Body of pancreas (tissue), 4 donors: ENCODE measurements at regions not wholly inside any gene's neighbourhood (a gene's known extent, or its start where the extent isn't known, plus 50 kb on each side); places are given as distances from the start of the nearest gene placed in this dataset.

Experiments used
- ATAC-seq: fragments of 150-250 bp; one replicate; pipeline ENCODE4 v1.9.1; 2016
- DNase-seq, 4 donors: peaks; one replicate each; pipeline ENCODE4 v3.0.0-alpha.2; 2019
- H3K27ac ChIP-seq, 4 donors: fragments of 200-600 bp; sonication (generic); 1 replicate in 3 of 4; 2 replicates in 1 of 4; pipeline versions ENCODE4 v1.5.1 to v1.6.1; 2016 to 2019; ENCODE audit warnings: mild to moderate bottlenecking in 1 of 4, mixed read lengths in 1 of 4, moderate library complexity in 1 of 4
- H3K27me3 ChIP-seq, 2 donors: fragments of 200-600 bp; sonication (generic); one replicate each; pipeline ENCODE4 v1.6.0; 2016; ENCODE audit warnings: mild to moderate bottlenecking in 1 of 2
- H3K36me3 ChIP-seq, 2 donors: fragments of 200-600 bp; sonication (generic); replicated peaks in 1 of 2; 2 replicates each; pipeline ENCODE4 v1.5.1; 2016; ENCODE audit warnings: low read depth in 2 of 2; ENCODE audit not compliant: insufficient read depth in 1 of 2
- H3K4me1 ChIP-seq: fragments of 200-600 bp; sonication (generic); one replicate; pipeline ENCODE4 v1.6.0; 2016
- H3K4me3 ChIP-seq, 2 donors: fragments of 200-600 bp; sonication (generic); 1 replicate in 1 of 2; 2 replicates in 1 of 2; pipeline ENCODE4 v1.5.1; 2016 to 2019
- H3K9me3 ChIP-seq, 3 donors: fragments of 200-600 bp; sonication (generic); 1 replicate in 2 of 3; 2 replicates in 1 of 3; pipeline ENCODE4 v1.5.1; 2016
- POLR2A ChIP-seq, 3 donors: fragments of 450-650 bp; IDR thresholded peaks; one replicate each; pipeline ENCODE4 v1.6.1; 2016; ENCODE audit warnings: antibody characterized with exemption in 3 of 3, mild to moderate bottlenecking in 2 of 3
- WGBS, 2 donors: methylation state at CpG; one replicate each; pipeline ENCODE4 v1.1.5; 2017; 5-methylcytosine and 5-hydroxymethylcytosine counted together
- intact Hi-C: fragments of 100-400 bp; cut with DNase I; formaldehyde crosslinking; loops from one replicate; pipeline ENCODE4 v1.15.1; 2023
- TF ChIP-seq, protein P1 (sequence below), 7 experiments: fragments of 450-650 bp in 4 of 7; fragments of 200-600 bp in 3 of 7; sonication (generic) in 3 of 7; IDR thresholded peaks; one replicate each; pipeline ENCODE4 v1.5.1; 2016 to 2019; ENCODE audit warnings: antibody characterized with exemption in 7 of 7

DNA sequence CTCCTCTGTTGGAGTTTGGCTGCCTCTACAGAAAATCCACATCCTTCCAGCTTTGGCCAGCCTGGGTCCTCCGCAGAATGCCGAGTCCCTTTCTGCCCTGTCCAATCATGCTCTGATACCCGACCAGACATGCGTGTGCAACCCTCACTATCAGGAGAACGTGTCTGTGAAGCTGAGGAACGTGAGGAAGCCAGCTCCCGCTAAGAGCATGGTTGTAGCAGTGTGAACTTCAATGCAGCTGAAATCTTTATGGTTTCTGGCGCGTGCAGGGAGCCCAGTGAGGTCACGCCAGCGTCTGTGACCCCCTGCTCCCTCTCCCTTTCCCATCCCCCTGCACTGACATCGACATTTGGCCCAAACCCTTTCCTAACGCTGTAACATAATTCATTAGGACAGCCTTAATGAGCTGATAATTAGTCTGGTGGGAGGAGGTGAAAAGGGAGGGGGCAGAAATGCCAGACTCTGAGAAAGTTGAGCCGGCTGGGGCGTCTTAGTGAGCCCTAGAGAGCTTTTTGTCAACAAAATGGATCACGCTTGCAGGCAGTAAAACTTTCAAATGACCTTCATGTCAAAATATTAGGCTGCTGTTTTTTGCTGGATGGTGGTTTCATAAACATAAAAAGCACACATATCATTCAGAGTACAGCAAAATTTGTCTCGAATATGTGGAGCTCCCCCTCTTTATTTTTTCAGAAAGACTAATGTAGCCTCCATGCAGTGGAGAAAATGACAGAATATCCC lies 423.3 kb downstream of the QKI start:
- peaks cover 0 to 4% (median 0%) of the 10 kb centered on the region in 3 donors for H3K9me3 ChIP-seq
- no peak overlapping the region for H3K27ac ChIP-seq
- H3K27me3 ChIP-seq, result no peaks in the 10 kb centered on the region
- DNase-seq, result no peak
- H3K4me3 ChIP-seq, result no peak overlapping the region
- H3K36me3 ChIP-seq, result no peaks in the 10 kb centered on the region
- TF ChIP-seq POLR2A (IDR thresholded peaks at IDR 0.05), result no peak
- TF ChIP-seq, protein P1, sequence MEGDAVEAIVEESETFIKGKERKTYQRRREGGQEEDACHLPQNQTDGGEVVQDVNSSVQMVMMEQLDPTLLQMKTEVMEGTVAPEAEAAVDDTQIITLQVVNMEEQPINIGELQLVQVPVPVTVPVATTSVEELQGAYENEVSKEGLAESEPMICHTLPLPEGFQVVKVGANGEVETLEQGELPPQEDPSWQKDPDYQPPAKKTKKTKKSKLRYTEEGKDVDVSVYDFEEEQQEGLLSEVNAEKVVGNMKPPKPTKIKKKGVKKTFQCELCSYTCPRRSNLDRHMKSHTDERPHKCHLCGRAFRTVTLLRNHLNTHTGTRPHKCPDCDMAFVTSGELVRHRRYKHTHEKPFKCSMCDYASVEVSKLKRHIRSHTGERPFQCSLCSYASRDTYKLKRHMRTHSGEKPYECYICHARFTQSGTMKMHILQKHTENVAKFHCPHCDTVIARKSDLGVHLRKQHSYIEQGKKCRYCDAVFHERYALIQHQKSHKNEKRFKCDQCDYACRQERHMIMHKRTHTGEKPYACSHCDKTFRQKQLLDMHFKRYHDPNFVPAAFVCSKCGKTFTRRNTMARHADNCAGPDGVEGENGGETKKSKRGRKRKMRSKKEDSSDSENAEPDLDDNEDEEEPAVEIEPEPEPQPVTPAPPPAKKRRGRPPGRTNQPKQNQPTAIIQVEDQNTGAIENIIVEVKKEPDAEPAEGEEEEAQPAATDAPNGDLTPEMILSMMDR (IDR thresholded peaks at IDR 0.05), result no peak
- H3K4me1 ChIP-seq, result no peaks in the 10 kb centered on the region
- 25 to 40% methylated on average over 17 of the region's 17 CpGs for WGBS, 2 donors
- intact Hi-C loops, result no loop called here
- ATAC-seq, result no peak

DNA sequence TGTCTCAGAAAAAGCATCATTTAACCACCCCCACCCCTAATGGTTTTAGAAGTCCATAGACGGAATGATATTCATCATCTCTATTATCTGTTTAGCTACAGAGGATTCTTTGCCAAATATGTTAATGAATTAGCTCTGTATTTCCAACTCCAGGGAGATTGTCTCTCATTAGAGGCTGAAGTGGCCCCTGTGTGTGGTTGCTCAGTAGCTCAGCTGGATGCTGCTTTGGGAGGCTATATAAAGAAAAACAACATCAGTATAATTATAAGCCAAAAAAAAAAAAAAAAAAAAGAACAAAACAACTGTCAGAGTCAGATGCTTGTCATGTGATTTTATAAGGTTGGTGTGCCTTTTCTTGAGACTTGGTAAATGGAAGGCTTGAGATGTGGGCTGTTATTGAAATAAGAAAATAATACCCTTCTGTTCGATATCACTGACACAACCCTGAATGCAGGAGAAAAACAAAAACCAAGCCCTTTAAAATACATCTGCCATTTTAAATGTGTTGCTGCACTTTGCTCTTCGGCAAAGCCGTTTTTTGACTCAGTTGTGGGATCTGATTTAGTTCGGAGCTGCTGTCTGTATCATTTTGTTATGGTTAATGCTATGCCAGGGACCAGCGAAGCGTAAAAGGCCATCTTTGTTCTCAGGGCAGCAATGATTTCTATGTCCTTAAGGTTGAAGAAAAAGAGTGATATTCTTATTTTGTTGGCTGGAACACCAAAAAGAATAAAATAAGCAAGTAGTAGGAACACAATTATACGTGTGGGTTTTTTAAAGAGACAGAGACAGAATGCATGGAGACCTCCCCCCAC lies 422.6 kb downstream of the QKI start:
- ATAC-seq, result no peak
- Histone ChIP-seq H3K4me1 (no peaks in the 10 kb centered on the region), H3K9me3 (peaks cover 0 to 4% (median 0%) of the 10 kb centered on the region in 3 donors), H3K27ac (no peak overlapping the region), H3K4me3 (no peak overlapping the region), H3K27me3 (no peaks in the 10 kb centered on the region), H3K36me3 (no peaks in the 10 kb centered on the region)
- intact Hi-C loops, result no loop called here
- no peak for DNase-seq
- TF ChIP-seq POLR2A (IDR thresholded peaks at IDR 0.05), result no peak
- TF ChIP-seq, protein P1 (IDR thresholded peaks at IDR 0.05), result no peak
- 60 to 67% methylated on average over 8 of the region's 8 CpGs for WGBS, 2 donors

DNA sequence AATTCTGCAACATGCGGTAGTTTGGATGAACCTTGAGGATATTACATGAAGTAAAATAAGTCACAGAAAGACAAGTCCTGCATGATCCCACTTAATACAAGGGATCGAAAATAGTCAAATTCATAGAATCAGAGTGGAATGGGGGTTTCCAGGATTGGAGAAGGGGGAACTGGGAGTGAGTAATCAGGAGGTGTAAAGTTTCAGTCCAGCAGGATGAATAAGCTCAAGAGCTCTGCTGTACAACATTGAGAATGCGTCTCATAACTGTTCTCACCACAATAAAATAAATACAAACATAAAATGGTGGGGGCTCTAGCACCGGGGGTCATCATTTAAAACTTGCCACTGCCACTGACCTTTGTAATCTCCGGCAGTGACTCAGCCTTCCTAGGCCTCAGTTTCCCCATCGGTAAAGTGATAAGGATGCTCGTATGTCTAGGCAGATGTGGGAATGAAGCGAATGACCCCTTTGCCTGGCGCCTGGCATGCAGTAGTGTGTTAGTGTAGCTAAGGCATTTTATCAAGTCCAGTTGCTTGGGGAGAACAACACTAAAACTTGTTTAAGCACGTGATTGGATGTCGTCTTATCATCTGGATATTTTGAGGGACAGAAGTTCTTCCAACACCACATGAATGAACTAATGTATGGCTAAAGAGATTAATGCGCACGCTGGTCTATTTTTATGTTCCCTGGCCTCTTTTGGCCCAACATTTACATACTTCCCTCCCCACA lies 421.1 kb downstream of the QKI start:
- TF ChIP-seq, protein P1 (IDR thresholded peaks at IDR 0.05), result no peak
- ATAC-seq (no peak), DNase-seq (no peak)
- Histone ChIP-seq H3K27me3 (no peaks in the 10 kb centered on the region), H3K4me1 (no peaks in the 10 kb centered on the region), H3K9me3 (no peaks in the 10 kb centered on the region), H3K36me3 (no peaks in the 10 kb centered on the region), H3K4me3 (no peak overlapping the region), H3K27ac (no peak overlapping the region)
- intact Hi-C loops, result no loop called here
- WGBS, 2 donors, result 78 to 79% methylated on average over 13 of the region's 13 CpGs

DNA sequence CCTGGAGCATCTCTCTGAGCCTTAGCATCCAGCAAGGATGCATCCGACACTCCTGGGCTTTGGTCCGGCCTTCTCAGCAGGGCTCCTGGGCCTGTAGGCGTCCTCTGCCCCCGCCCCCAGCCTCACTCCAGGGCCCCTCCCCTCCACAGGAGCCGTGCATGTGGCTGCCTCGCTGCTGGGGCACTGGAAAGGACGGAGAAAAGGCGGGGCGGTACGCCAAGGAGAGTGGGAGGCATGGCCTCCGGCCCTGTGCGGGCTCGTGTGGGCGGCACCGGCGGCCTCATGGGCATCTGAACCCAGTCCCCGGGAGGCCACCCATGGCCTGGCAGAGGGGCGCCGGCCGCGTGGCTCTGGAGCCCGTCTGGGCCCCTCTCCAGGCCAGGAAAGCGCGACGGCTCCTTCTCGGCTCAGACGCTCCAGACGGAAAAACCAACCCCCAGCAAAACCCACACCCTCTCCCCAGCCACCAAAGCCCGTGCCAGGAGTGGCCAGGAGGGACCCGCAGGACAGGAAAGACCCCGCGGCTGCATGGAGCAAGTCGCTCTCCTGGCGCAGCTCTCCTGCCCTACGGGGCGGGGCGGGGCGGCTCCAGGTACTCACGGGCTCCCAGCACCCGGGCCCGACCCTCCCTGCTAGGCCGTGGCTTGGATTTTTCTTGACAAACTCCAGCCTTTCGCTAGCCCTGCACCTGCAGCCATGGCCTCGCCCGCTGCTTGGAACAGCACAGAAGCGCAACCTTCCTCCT lies 419.9 kb downstream of the QKI start:
- no peak for DNase-seq
- 70 to 80% methylated on average over 35 to 39 of the region's 46 CpGs for WGBS, 2 donors
- no peak for TF ChIP-seq POLR2A (IDR thresholded peaks at IDR 0.05)
- TF ChIP-seq, protein P1 (IDR thresholded peaks at IDR 0.05), result no peak
- Histone ChIP-seq H3K27me3 (no peaks in the 10 kb centered on the region), H3K36me3 (no peaks in the 10 kb centered on the region), H3K4me3 (no peak overlapping the region), H3K27ac (no peak overlapping the region), H3K4me1 (no peaks in the 10 kb centered on the region), H3K9me3 (no peaks in the 10 kb centered on the region)
- no peak for ATAC-seq
- intact Hi-C loops, result no loop called here
